Astrocyte (in vitro differentiated cells and primary cell): ENCODE measurements at regions not wholly inside any gene's neighbourhood (a gene's known extent, or its start where the extent isn't known, plus 50 kb on each side); places are given as distances from the start of the nearest gene placed in this dataset.

Experiments used
- DNase-seq: peaks from one replicate; pipeline ENCODE4 v3.0.0-alpha.2; 2010; ENCODE audit warnings: low read depth
- FAIRE-seq: peaks from 2 replicates; lab custom pipeline; 2011; peaks lifted over from hg19 to GRCh38; lab: Jason Lieb, UNC
- H2AFZ ChIP-seq: 2 replicates; pipeline ENCODE4 v1.6.0; 2012; ENCODE audit warnings: low read depth, low read length, inconsistent platforms
- H3K27ac ChIP-seq: 2 replicates; pipeline ENCODE4 v1.5.1; 2011; ENCODE audit warnings: low read depth, low read length, inconsistent platforms
- H3K27me3 ChIP-seq: 2 replicates; pipeline ENCODE4 v1.6.0; 2011; ENCODE audit warnings: low read length, inconsistent platforms; ENCODE audit not compliant: insufficient read depth
- H3K36me3 ChIP-seq: 2 replicates; pipeline ENCODE4 v1.5.1; 2011; ENCODE audit warnings: low read length, inconsistent platforms; ENCODE audit not compliant: insufficient read depth
- H3K4me1 ChIP-seq: 2 replicates; pipeline ENCODE4 v1.5.1; 2011; ENCODE audit warnings: low read length, inconsistent platforms; ENCODE audit not compliant: insufficient read depth
- H3K4me2 ChIP-seq: 2 replicates; pipeline ENCODE4 v1.6.0; 2012; ENCODE audit warnings: low read length, inconsistent platforms
- H3K4me3 ChIP-seq: 2 replicates; pipeline ENCODE4 v1.5.1; 2011; ENCODE audit warnings: low read depth, mild to moderate bottlenecking, low read length, inconsistent platforms; ENCODE audit not compliant: insufficient read depth
- H3K79me2 ChIP-seq: 2 replicates; pipeline ENCODE4 v1.6.0; 2012; ENCODE audit warnings: mild to moderate bottlenecking, low read length, inconsistent platforms; ENCODE audit not compliant: insufficient read depth
- H3K9ac ChIP-seq: 2 replicates; pipeline ENCODE4 v1.6.0; 2012; ENCODE audit warnings: mild to moderate bottlenecking, low read length, inconsistent platforms
- H3K9me3 ChIP-seq: 2 replicates; pipeline ENCODE4 v1.5.1; 2012; ENCODE audit warnings: low read depth, mild to moderate bottlenecking, low read length, inconsistent platforms; ENCODE audit not compliant: insufficient read depth
- H4K20me1 ChIP-seq: 2 replicates; pipeline ENCODE4 v1.6.0; 2012; ENCODE audit warnings: low read length, inconsistent platforms; ENCODE audit not compliant: insufficient read depth
- H3K27ac Mint-ChIP-seq: one replicate; pipeline ENCODE4 v1.8.0; 2021; ENCODE audit warnings: mild to moderate bottlenecking, mixed read lengths; ENCODE audit not compliant: unreplicated experiment
- H3K27me3 Mint-ChIP-seq: one replicate; pipeline ENCODE4 v1.8.0; 2021; ENCODE audit warnings: low read depth, mixed read lengths; ENCODE audit not compliant: unreplicated experiment
- H3K36me3 Mint-ChIP-seq: one replicate; pipeline ENCODE4 v1.8.0; 2021; ENCODE audit warnings: low read depth, mixed read lengths; ENCODE audit not compliant: unreplicated experiment
- H3K4me1 Mint-ChIP-seq: one replicate; pipeline ENCODE4 v1.8.0; 2021; ENCODE audit warnings: low read depth, mixed read lengths; ENCODE audit not compliant: unreplicated experiment
- H3K4me3 Mint-ChIP-seq: one replicate; pipeline ENCODE4 v1.8.0; 2021; ENCODE audit warnings: mild to moderate bottlenecking, moderate library complexity, mixed read lengths; ENCODE audit not compliant: unreplicated experiment
- H3K9me3 Mint-ChIP-seq: one replicate; pipeline ENCODE4 v1.8.0; 2021; ENCODE audit warnings: mild to moderate bottlenecking, mixed read lengths; ENCODE audit not compliant: unreplicated experiment
- EZH2 ChIP-seq: IDR thresholded peaks from 2 replicates; pipeline ENCODE4 v1.6.1; 2012; ENCODE audit warnings: mild to moderate bottlenecking, low read length, inconsistent platforms; ENCODE audit not compliant: insufficient read depth
- TF ChIP-seq, protein P1 (sequence below): IDR thresholded peaks from 2 replicates; pipeline ENCODE4 v1.5.1; 2011; ENCODE audit warnings: low read depth, mild to moderate bottlenecking, inconsistent platforms, low read length, moderate library complexity; ENCODE audit not compliant: insufficient read depth

- Mint-ChIP-seq H3K36me3 (no peaks in the 10 kb centered on the region), H3K27ac (no peak overlapping the region), H3K9me3 (no peaks in the 10 kb centered on the region), H3K4me1 (no peaks in the 10 kb centered on the region), H3K4me3 (no peak overlapping the region), H3K27me3 (no peaks in the 10 kb centered on the region)
- no peaks in the 10 kb centered on the region for H3K9me3 ChIP-seq
- H3K4me1 ChIP-seq, result no peaks in the 10 kb centered on the region
- no peak for FAIRE-seq
- H3K27ac ChIP-seq, result no peak overlapping the region
- no peak for TF ChIP-seq EZH2
- TF ChIP-seq, protein P1, sequence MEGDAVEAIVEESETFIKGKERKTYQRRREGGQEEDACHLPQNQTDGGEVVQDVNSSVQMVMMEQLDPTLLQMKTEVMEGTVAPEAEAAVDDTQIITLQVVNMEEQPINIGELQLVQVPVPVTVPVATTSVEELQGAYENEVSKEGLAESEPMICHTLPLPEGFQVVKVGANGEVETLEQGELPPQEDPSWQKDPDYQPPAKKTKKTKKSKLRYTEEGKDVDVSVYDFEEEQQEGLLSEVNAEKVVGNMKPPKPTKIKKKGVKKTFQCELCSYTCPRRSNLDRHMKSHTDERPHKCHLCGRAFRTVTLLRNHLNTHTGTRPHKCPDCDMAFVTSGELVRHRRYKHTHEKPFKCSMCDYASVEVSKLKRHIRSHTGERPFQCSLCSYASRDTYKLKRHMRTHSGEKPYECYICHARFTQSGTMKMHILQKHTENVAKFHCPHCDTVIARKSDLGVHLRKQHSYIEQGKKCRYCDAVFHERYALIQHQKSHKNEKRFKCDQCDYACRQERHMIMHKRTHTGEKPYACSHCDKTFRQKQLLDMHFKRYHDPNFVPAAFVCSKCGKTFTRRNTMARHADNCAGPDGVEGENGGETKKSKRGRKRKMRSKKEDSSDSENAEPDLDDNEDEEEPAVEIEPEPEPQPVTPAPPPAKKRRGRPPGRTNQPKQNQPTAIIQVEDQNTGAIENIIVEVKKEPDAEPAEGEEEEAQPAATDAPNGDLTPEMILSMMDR, result no peak
- H3K4me2 ChIP-seq, result no peak overlapping the region
- no peak overlapping the region for H2AFZ ChIP-seq
- no peak for DNase-seq
- no peaks in the 10 kb centered on the region for H3K36me3 ChIP-seq
- no peaks in the 10 kb centered on the region for H3K79me2 ChIP-seq
- H4K20me1 ChIP-seq, result no peaks in the 10 kb centered on the region
- H3K9ac ChIP-seq, result no peak overlapping the region
- H3K27me3 ChIP-seq, result no peaks in the 10 kb centered on the region
- no peak overlapping the region for H3K4me3 ChIP-seq
Measured at GRCh38 chr1:194807530-194808220, 1621.3 kb upstream of the B3GALT2 start.

- Histone ChIP-seq H3K9me3 (no peaks in the 10 kb centered on the region), H4K20me1 (no peaks in the 10 kb centered on the region), H3K27ac (no peak overlapping the region), H3K79me2 (no peaks in the 10 kb centered on the region), H3K36me3 (no peaks in the 10 kb centered on the region), H3K4me1 (no peaks in the 10 kb centered on the region), H2AFZ (no peak overlapping the region), H3K4me3 (no peak overlapping the region), H3K4me2 (no peak overlapping the region), H3K27me3 (no peaks in the 10 kb centered on the region), H3K9ac (no peak overlapping the region)
- DNase-seq (no peak), FAIRE-seq (no peak)
- no peak overlapping the region for H3K4me3 Mint-ChIP-seq
- TF ChIP-seq EZH2, result no peak
- TF ChIP-seq, protein P1, result no peak
- no peaks in the 10 kb centered on the region for H3K36me3 Mint-ChIP-seq
- H3K27me3 Mint-ChIP-seq, result no peaks in the 10 kb centered on the region
- H3K4me1 Mint-ChIP-seq, result no peaks in the 10 kb centered on the region
- H3K9me3 Mint-ChIP-seq, result no peaks in the 10 kb centered on the region
- no peak overlapping the region for H3K27ac Mint-ChIP-seq
Measured at GRCh38 chr1:194802572-194802971, 1616.2 kb upstream of the B3GALT2 start.

DNA sequence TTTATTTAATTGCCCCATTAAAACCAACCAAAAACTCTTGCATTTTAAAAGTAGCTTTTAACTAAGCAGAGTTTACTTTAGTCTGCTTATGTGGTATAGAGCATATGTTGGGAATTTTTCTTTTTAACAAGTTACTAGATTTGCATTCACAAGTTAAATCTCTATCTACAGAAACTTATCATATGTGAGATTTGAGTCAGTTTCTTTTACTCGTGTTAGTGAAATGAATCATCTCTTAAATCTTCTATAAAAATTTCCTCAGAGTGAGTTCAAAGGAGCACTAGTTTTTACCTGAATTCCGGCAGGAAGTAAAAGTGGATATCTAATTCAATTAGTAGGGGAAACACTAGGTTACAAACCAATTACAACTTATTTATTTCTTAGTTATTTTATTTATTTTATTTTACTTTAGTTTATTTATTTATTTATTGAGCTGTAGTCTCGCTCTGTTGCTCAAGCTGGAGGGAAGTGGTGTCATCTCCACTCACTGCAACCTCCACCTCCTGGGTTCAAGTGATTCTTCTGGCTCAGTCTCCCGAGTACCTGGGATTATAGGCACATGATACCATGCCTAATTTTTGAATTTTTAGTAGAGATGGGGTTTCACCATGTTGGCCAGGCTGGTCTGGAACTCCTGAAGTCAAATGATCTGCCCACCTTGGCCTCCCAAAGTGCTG, 1609.6 kb upstream of the B3GALT2 start:
- H3K27me3 Mint-ChIP-seq, result no peaks in the 10 kb centered on the region
- Histone ChIP-seq H3K27ac (no peak overlapping the region), H3K9me3 (no peaks in the 10 kb centered on the region), H3K4me1 (no peaks in the 10 kb centered on the region), H3K36me3 (no peaks in the 10 kb centered on the region), H2AFZ (no peak overlapping the region), H4K20me1 (no peaks in the 10 kb centered on the region), H3K27me3 (no peaks in the 10 kb centered on the region), H3K79me2 (no peaks in the 10 kb centered on the region), H3K9ac (no peak overlapping the region), H3K4me3 (no peak overlapping the region), H3K4me2 (no peak overlapping the region)
- FAIRE-seq (no peak), DNase-seq (no peak)
- H3K9me3 Mint-ChIP-seq, result no peaks in the 10 kb centered on the region
- TF ChIP-seq EZH2, result no peak
- TF ChIP-seq, protein P1, result no peak
- no peaks in the 10 kb centered on the region for H3K4me1 Mint-ChIP-seq
- no peak overlapping the region for H3K4me3 Mint-ChIP-seq
- no peak overlapping the region for H3K27ac Mint-ChIP-seq
- H3K36me3 Mint-ChIP-seq, result no peaks in the 10 kb centered on the region
